ENCODE measurements at regions not wholly inside any gene's neighbourhood (a gene's known extent, or its start where the extent isn't known, plus 50 kb on each side); places are given as distances from the start of the nearest gene placed in this dataset.

DNA sequence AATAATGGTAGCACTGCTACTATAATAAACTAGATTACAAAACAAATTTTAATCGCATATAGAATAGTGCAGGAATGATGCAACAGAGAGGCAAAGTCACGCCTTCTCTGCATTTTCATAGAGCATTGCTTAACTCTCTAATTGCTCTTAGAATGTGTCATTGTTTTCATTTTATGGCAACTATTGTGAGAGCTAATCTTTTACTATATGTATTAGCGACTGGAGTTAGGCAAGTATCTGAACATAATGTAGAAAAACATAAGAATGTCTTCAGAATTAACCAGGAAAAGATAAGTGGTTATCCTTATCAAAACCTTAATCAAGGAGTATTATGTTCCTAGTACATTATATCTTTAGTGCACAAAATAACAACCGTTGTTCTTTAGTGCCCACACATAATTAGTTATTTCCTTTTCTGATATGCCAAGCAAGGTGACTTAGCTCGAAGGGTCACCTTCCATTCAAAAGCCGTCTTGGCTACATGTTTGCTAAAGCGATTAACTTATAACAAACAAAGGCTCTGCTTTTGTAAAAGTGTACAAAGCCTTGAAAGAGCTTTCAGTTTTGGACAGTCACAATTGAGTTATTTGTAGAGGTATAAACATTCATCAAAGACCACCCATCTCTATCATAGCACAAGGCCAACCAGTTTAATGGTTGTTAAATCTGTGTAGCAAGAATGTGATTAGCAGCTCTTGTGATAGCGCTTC, 1328.9 kb downstream of the ROBO2 start:
- Mint-ChIP-seq H3K4me3 (no peak overlapping the region), H3K4me1 (ENCODE audit: unreplicated experiment) (no peaks in the 10 kb centered on the region), H3K9me3 (no peaks in the 10 kb centered on the region), H3K36me3 (no peaks in the 10 kb centered on the region), H3K27ac (no peak overlapping the region), H3K27me3 (no peaks in the 10 kb centered on the region)
- DNase-seq (ENCODE audit: extremely low spot score, unreplicated experiment): no peak
- TF ChIP-seq, protein P1, sequence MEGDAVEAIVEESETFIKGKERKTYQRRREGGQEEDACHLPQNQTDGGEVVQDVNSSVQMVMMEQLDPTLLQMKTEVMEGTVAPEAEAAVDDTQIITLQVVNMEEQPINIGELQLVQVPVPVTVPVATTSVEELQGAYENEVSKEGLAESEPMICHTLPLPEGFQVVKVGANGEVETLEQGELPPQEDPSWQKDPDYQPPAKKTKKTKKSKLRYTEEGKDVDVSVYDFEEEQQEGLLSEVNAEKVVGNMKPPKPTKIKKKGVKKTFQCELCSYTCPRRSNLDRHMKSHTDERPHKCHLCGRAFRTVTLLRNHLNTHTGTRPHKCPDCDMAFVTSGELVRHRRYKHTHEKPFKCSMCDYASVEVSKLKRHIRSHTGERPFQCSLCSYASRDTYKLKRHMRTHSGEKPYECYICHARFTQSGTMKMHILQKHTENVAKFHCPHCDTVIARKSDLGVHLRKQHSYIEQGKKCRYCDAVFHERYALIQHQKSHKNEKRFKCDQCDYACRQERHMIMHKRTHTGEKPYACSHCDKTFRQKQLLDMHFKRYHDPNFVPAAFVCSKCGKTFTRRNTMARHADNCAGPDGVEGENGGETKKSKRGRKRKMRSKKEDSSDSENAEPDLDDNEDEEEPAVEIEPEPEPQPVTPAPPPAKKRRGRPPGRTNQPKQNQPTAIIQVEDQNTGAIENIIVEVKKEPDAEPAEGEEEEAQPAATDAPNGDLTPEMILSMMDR (conservative IDR thresholded peaks at IDR 0.05): no peak

DNA sequence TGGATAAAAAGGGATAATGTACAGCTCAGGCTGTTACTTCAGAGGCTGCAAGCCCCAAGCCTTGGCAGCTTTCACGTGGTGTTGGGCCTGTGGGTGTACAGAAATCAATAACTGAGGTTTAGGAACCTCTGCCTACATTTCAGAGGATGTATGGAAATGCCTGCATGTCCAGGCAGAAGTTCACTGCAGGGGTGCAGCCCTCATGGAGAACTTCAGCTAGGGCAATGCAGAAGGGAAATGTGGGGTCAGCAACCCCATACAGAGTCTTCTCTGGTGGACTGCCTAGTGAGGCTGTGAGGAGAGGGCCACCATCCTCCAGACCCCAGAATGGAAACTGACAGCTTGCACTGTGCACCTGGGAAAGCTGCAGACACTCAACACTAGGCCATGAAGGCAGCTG, 1350.3 kb downstream of the ROBO2 start:
- Mint-ChIP-seq H3K9me3 (peaks cover 7% of the 10 kb centered on the region), H3K4me3 (no peak overlapping the region), H3K4me1 (ENCODE audit: unreplicated experiment) (no peaks in the 10 kb centered on the region), H3K27ac (no peak overlapping the region), H3K36me3 (peaks cover 5% of the 10 kb centered on the region), H3K27me3 (no peaks in the 10 kb centered on the region)
- TF ChIP-seq, protein P1 (conservative IDR thresholded peaks at IDR 0.05): no peak
- no peak for DNase-seq (ENCODE audit: extremely low spot score, unreplicated experiment)

DNA sequence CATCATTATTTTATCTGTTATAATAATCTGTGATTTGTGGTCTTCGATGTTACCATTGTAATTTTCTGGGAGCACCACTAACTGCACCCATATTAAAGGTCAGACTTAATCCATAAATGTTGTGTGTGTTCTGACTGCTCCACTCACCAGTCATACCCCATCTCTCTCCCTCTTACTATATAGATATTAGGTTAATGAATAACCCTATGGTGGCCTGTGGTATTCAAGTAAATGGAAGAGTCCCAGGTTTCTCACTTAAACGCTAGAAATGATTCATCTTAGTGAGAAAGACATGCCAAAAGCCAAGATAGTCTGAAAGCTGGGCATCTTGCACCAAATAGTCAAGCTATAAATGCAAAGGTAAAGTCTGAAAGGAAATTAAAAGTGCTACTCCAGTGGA, 1358.5 kb downstream of the ROBO2 start:
- TF ChIP-seq, protein P1 (conservative IDR thresholded peaks at IDR 0.05): no peak
- H3K36me3 Mint-ChIP-seq: no peaks in the 10 kb centered on the region

DNA sequence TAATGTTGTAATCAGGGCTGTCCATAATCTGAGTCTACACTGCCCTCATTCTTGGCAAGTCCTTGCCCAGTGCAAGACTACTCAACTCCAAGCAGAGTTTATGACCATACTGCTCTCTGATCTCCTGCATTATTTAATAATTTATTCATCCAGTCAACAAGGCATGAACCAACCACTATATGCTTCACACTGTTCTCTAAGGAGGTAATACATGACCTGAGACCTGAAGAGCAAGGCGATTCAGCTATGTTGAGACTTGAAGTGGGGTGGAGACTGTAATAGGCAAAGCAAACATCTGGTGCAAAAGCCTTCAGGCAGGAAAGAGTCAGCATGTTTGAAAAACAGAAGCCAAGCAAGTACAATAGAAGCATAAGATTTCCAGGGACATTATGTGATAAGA, 1362.8 kb downstream of the ROBO2 start:
- TF ChIP-seq, protein P1 (conservative IDR thresholded peaks at IDR 0.05): no peak
- no peaks in the 10 kb centered on the region for H3K27me3 Mint-ChIP-seq
- H3K9me3 Mint-ChIP-seq: no peaks in the 10 kb centered on the region
- H3K4me1 Mint-ChIP-seq (ENCODE audit: unreplicated experiment): no peaks in the 10 kb centered on the region
- no peak overlapping the region for H3K4me3 Mint-ChIP-seq
- H3K27ac Mint-ChIP-seq: no peak overlapping the region
- DNase-seq (ENCODE audit: extremely low spot score, unreplicated experiment): no peak
- H3K36me3 Mint-ChIP-seq: no peaks in the 10 kb centered on the region

More for the DNA sequence above, 1358.5 kb downstream of the ROBO2 start:
- H3K9me3 Mint-ChIP-seq: no peaks in the 10 kb centered on the region
- no peaks in the 10 kb centered on the region for H3K27me3 Mint-ChIP-seq
- DNase-seq (ENCODE audit: extremely low spot score, unreplicated experiment): no peak
- H3K4me1 Mint-ChIP-seq (ENCODE audit: unreplicated experiment): no peaks in the 10 kb centered on the region
- H3K27ac Mint-ChIP-seq: no peak overlapping the region
- no peak overlapping the region for H3K4me3 Mint-ChIP-seq

DNA sequence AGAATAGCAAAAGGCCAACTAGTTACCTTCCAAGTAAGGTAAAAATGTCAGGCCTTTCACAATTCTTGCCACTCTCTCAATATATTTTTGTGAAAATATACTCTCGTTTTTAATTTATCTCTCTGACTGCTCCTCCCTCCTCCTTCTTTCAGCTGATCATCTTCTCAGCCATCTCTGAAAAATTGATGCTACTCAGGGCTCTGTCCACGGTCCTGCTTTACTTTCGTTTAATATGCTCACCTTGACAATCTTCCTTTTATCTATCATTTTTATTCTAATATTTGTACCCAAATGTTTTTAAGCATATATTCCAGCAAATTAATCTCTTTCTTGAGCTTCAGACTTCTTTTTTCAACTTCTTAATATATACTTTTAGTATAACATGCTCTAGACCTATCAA, 1362.1 kb downstream of the ROBO1 start:
- no peaks in the 10 kb centered on the region for H3K4me1 Mint-ChIP-seq (ENCODE audit: unreplicated experiment)
- no peaks in the 10 kb centered on the region for H3K36me3 Mint-ChIP-seq
- no peak overlapping the region for H3K4me3 Mint-ChIP-seq
- no peak overlapping the region for H3K27ac Mint-ChIP-seq
- TF ChIP-seq, protein P1 (conservative IDR thresholded peaks at IDR 0.05): no peak
- H3K27me3 Mint-ChIP-seq: no peaks in the 10 kb centered on the region
- no peak for DNase-seq (ENCODE audit: extremely low spot score, unreplicated experiment)
- H3K9me3 Mint-ChIP-seq: no peaks in the 10 kb centered on the region
